HepG2 (cell line): ENCODE measurements at regions not wholly inside any gene's neighbourhood (a gene's known extent, or its start where the extent isn't known, plus 50 kb on each side); places are given as distances from the start of the nearest gene placed in this dataset.

Source experiments
- BHLHE40 ChIP-seq: IDR thresholded peaks from 2 replicates; pipeline ENCODE4 v1.6.1; 2011; ENCODE audit warnings: low read length, improper control_type of control experiment
- CSRNP1 ChIP-seq: sonication (generic); formaldehyde crosslinking; IDR thresholded peaks from 2 replicates; pipeline ENCODE4 v1.8.1; 2023; ENCODE audit warnings: mild to moderate bottlenecking, missing genetic modification reagents
- DRAP1 ChIP-seq: IDR thresholded peaks from 2 replicates; pipeline ENCODE4 v1.6.1; 2016; ENCODE audit warnings: missing genetic modification reagents, missing compliant biosample characterization
- HIC2 ChIP-seq: sonication (generic); formaldehyde crosslinking; IDR thresholded peaks from 2 replicates; pipeline ENCODE4 v1.9.0; 2022; ENCODE audit warnings: low read depth, missing genetic modification reagents
- HNRNPLL ChIP-seq: fragments of 200-400 bp; formaldehyde crosslinking; IDR thresholded peaks from 2 replicates; pipeline ENCODE4 v1.6.1; 2017; ENCODE audit warnings: mild to moderate bottlenecking, low read depth, low read length; ENCODE audit not compliant: poor library complexity, severe bottlenecking
- JUND ChIP-seq: sonication (generic); formaldehyde crosslinking; IDR thresholded peaks from 2 replicates; pipeline ENCODE4 v1.8.0; 2022; ENCODE audit warnings: mild to moderate bottlenecking, missing genetic modification reagents
- MLXIP ChIP-seq: sonication (generic); formaldehyde crosslinking; IDR thresholded peaks from 2 replicates; pipeline ENCODE4 v1.9.0; 2021; ENCODE audit warnings: missing genetic modification reagents, borderline replicate concordance
- MTA1 ChIP-seq: sonication (generic); formaldehyde crosslinking; IDR thresholded peaks from 2 replicates; pipeline ENCODE4 v1.4.0; 2020; ENCODE audit warnings: missing genetic modification reagents, mild to moderate bottlenecking, borderline replicate concordance
- SOX5 ChIP-seq: IDR thresholded peaks from 2 replicates; pipeline ENCODE4 v1.6.1; 2016; ENCODE audit warnings: borderline replicate concordance
- ZBTB20 ChIP-seq: sonication (generic); formaldehyde crosslinking; IDR thresholded peaks from 2 replicates; pipeline ENCODE4 v1.8.1; 2023; ENCODE audit warnings: missing genetic modification reagents, low read depth, mild to moderate bottlenecking, borderline replicate concordance
- ZBTB26 ChIP-seq: IDR thresholded peaks from 2 replicates; pipeline ENCODE4 v1.6.1; 2016; ENCODE audit warnings: missing compliant biosample characterization, missing genetic modification reagents, borderline replicate concordance
- ZBTB42 ChIP-seq: sonication (generic); formaldehyde crosslinking; IDR thresholded peaks from 2 replicates; pipeline ENCODE4 v1.5.0; 2020; ENCODE audit warnings: mild to moderate bottlenecking, missing genetic modification reagents
- ZHX1 ChIP-seq: sonication (generic); formaldehyde crosslinking; IDR thresholded peaks from 2 replicates; pipeline ENCODE4 v1.8.1; 2022; ENCODE audit warnings: low read depth, mild to moderate bottlenecking, missing genetic modification reagents
- ZNF660 ChIP-seq: sonication (generic); formaldehyde crosslinking; IDR thresholded peaks from 2 replicates; pipeline ENCODE4 v1.5.1; 2020; ENCODE audit warnings: mild to moderate bottlenecking, low read depth, missing genetic modification reagents, borderline replicate concordance

- no peak; the same call in 1 of the 2 replicates for TF ChIP-seq ZBTB20 (CRISPR knock-in tag)
- TF ChIP-seq MTA1 (CRISPR knock-in tag), result no peak
- TF ChIP-seq SOX5 (CRISPR knock-in tag), result peak; percentile 94
- no peak for TF ChIP-seq CSRNP1
- TF ChIP-seq JUND, result peak; percentile 66
- TF ChIP-seq HNRNPLL, result no peak
- TF ChIP-seq ZBTB26 (CRISPR knock-in tag), result no peak
- TF ChIP-seq MLXIP, result no peak
- TF ChIP-seq BHLHE40, result 0 out of 2 replicates have a peak, but pooled peaks have one; percentile 12
- TF ChIP-seq ZNF660 (CRISPR knock-in tag), result no peak
- no peak for TF ChIP-seq ZHX1
- peak; percentile 74 for TF ChIP-seq DRAP1 (CRISPR knock-in tag)
- no peak for TF ChIP-seq ZBTB42 (CRISPR knock-in tag)
- no peak for TF ChIP-seq HIC2
These were observed 169.0 kb upstream of the PHYHIPL start (continued) for GRCh38 chr10:59007307-59008025.
